ENCODE measurements at regions not wholly inside any gene's neighbourhood (a gene's known extent, or its start where the extent isn't known, plus 50 kb on each side); places are given as distances from the start of the nearest gene placed in this dataset.

DNA sequence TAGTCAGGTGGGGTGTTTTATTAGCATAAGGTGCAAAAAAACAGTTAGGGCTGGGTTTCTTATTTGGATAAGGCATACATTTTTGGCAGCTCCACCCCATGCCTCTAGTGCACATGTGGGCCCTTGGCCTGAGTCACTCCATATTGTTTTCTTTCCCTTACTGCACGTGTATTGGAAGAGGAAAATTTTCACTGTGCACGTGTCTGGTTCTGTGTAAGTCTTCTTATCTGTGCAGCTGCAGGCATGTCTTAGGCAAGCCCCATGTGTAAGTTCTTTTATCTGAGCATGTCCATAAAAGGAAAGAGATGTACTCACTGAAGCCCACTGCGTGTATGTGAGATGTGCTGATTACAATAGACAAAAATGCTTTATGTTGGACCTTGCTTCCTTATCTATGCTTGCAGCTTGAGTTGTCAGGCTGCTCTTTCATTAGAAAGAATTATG lies 540.3 kb upstream of the IGFBP3 start:
- H3K79me2 ChIP-seq (ENCODE audit: low read depth) = no peaks in the 10 kb centered on the region
- Mint-ChIP-seq H3K27ac (no peak overlapping the region), H3K4me1 (no peaks in the 10 kb centered on the region), H3K27me3 (ENCODE audit: insufficient read depth, low read depth) (no peaks in the 10 kb centered on the region), H3K4me3 (no peak overlapping the region), H3K9me3 (peaks cover 14% of the 10 kb centered on the region), H3K36me3 (no peaks in the 10 kb centered on the region)
- H3K36me3 ChIP-seq = no peaks in the 10 kb centered on the region
- H3K4me1 ChIP-seq = no peaks in the 10 kb centered on the region
- H3K27me3 ChIP-seq = no peaks in the 10 kb centered on the region
- H3F3A ChIP-seq (ENCODE audit: low read depth) = no peaks in the 10 kb centered on the region
- DNase-seq (ENCODE audit: low spot score) = no peak
- no peak overlapping the region for H3K9ac ChIP-seq
- H3K9me3 ChIP-seq (ENCODE audit: low read depth) = peaks cover 2% of the 10 kb centered on the region
- H3K4me3 ChIP-seq = no peak overlapping the region
- no peak overlapping the region for H2AFZ ChIP-seq (replicated peaks)
- no peak overlapping the region for H3K27ac ChIP-seq
- H3K4me2 ChIP-seq = no peak overlapping the region
- TF ChIP-seq, protein P1, sequence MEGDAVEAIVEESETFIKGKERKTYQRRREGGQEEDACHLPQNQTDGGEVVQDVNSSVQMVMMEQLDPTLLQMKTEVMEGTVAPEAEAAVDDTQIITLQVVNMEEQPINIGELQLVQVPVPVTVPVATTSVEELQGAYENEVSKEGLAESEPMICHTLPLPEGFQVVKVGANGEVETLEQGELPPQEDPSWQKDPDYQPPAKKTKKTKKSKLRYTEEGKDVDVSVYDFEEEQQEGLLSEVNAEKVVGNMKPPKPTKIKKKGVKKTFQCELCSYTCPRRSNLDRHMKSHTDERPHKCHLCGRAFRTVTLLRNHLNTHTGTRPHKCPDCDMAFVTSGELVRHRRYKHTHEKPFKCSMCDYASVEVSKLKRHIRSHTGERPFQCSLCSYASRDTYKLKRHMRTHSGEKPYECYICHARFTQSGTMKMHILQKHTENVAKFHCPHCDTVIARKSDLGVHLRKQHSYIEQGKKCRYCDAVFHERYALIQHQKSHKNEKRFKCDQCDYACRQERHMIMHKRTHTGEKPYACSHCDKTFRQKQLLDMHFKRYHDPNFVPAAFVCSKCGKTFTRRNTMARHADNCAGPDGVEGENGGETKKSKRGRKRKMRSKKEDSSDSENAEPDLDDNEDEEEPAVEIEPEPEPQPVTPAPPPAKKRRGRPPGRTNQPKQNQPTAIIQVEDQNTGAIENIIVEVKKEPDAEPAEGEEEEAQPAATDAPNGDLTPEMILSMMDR (IDR thresholded peaks at IDR 0.05) = no peak
- no peak for TF ChIP-seq EZH2 (IDR thresholded peaks at IDR 0.05)
- TF ChIP-seq EZH2phosphoT487 (IDR thresholded peaks at IDR 0.05) = no peak
- H4K20me1 ChIP-seq (ENCODE audit: low read depth) = no peaks in the 10 kb centered on the region

DNA sequence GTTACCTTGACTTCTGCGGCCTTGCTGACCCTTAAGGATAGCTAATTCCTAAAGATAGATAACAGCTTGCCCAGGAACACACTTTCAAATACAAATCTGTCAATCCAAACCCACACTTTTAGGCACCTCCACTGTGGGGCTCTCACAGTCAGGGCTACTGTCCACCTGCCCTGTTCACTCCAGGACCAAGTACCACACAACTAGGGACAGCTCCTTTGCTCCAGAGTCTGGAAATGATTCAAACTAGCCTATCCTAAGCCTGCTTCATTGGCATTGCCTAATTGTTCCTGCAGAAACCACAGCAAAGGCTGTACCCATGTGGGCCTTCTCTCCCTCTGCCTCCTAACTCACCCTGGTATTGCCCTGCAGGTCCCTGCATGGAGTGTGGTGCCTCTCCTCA lies 538.9 kb upstream of the IGFBP3 start:
- Histone ChIP-seq H3K36me3 (no peaks in the 10 kb centered on the region), H4K20me1 (ENCODE audit: low read depth) (no peaks in the 10 kb centered on the region), H2AFZ (replicated peaks) (no peak overlapping the region), H3K4me3 (no peak overlapping the region), H3K4me1 (no peaks in the 10 kb centered on the region), H3K79me2 (ENCODE audit: low read depth) (no peaks in the 10 kb centered on the region), H3K4me2 (no peak overlapping the region), H3F3A (ENCODE audit: low read depth) (no peaks in the 10 kb centered on the region), H3K9ac (no peak overlapping the region), H3K9me3 (ENCODE audit: low read depth) (no peaks in the 10 kb centered on the region), H3K27ac (no peak overlapping the region), H3K27me3 (no peaks in the 10 kb centered on the region)
- Mint-ChIP-seq H3K27ac (no peak overlapping the region), H3K36me3 (no peaks in the 10 kb centered on the region), H3K9me3 (peaks cover 11% of the 10 kb centered on the region), H3K27me3 (ENCODE audit: insufficient read depth, low read depth) (no peaks in the 10 kb centered on the region), H3K4me1 (no peaks in the 10 kb centered on the region), H3K4me3 (no peak overlapping the region)
- no peak for TF ChIP-seq EZH2phosphoT487 (IDR thresholded peaks at IDR 0.05)
- no peak for TF ChIP-seq EZH2 (IDR thresholded peaks at IDR 0.05)
- TF ChIP-seq, protein P1 (IDR thresholded peaks at IDR 0.05) = no peak
- no peak for DNase-seq (ENCODE audit: low spot score)

DNA sequence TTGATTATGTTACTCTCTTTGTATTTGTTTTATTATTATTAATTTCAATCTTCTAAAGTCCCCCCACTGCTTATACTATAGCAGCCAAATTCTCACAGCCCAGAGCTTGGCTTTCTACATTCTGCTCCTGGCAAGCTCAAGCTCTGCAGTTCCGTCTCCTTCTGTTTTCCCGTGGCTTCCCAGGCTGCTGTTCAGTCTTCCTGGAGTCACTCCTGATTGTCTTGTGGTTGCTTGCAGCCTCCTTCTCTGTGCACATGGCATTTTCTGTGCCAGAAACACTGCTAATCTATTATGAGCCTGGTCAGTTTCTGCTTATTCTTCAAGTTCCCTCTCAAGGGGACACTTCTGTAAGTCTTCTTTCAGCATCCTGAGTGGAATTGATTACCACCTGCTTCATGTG lies 533.7 kb upstream of the IGFBP3 start:
- H3K9me3 Mint-ChIP-seq = no peaks in the 10 kb centered on the region
- no peak overlapping the region for H3K9ac ChIP-seq
- no peak overlapping the region for H3K27ac ChIP-seq

More for the DNA sequence above, 533.7 kb upstream of the IGFBP3 start:
- no peaks in the 10 kb centered on the region for H3K9me3 ChIP-seq (ENCODE audit: low read depth)
- H3K36me3 ChIP-seq = no peaks in the 10 kb centered on the region
- TF ChIP-seq EZH2 (IDR thresholded peaks at IDR 0.05) = no peak
- TF ChIP-seq, protein P1 (IDR thresholded peaks at IDR 0.05) = no peak
- TF ChIP-seq EZH2phosphoT487 (IDR thresholded peaks at IDR 0.05) = no peak
- no peaks in the 10 kb centered on the region for H3K4me1 Mint-ChIP-seq
- H4K20me1 ChIP-seq (ENCODE audit: low read depth) = no peaks in the 10 kb centered on the region
- no peak overlapping the region for H3K4me3 ChIP-seq
- H2AFZ ChIP-seq (replicated peaks) = no peak overlapping the region
- H3K27ac Mint-ChIP-seq = no peak overlapping the region
- H3K27me3 ChIP-seq = no peaks in the 10 kb centered on the region
- H3K36me3 Mint-ChIP-seq = no peaks in the 10 kb centered on the region
- H3K4me1 ChIP-seq = no peaks in the 10 kb centered on the region
- no peak overlapping the region for H3K4me2 ChIP-seq
- no peak overlapping the region for H3K4me3 Mint-ChIP-seq
- no peaks in the 10 kb centered on the region for H3K79me2 ChIP-seq (ENCODE audit: low read depth)
- H3F3A ChIP-seq (ENCODE audit: low read depth) = no peaks in the 10 kb centered on the region
- H3K27me3 Mint-ChIP-seq (ENCODE audit: insufficient read depth, low read depth) = no peaks in the 10 kb centered on the region
- no peak for DNase-seq (ENCODE audit: low spot score)
